NK-92 (cell line): ENCODE measurements at regions not wholly inside any gene's neighbourhood (a gene's known extent, or its start where the extent isn't known, plus 50 kb on each side); places are given as distances from the start of the nearest gene placed in this dataset.
"Not testable (repeated sequence)": the region's sequence is repeated elsewhere in the genome, so short reads cannot be mapped to it uniquely, and the experiment has no call there.

ENCODE experiments used
- DNase-seq: peaks from one replicate; lab custom pipeline; 2025; ENCODE audit not compliant: unreplicated experiment; lab: John Stamatoyannopoulos, UW

- no peak for DNase-seq
These were observed 50.9 kb upstream of the OLIG3 start for GRCh38 chr6:137545073-137545472.

GRCh38 chr6:137547186-137547585 lies 53.0 kb upstream of the OLIG3 start:
- DNase-seq, result no peak

- DNase-seq, result no peak
These were observed 53.4 kb upstream of the OLIG3 start for GRCh38 chr6:137547601-137548000.

- no peak for DNase-seq
These were observed 54.9 kb upstream of the OLIG3 start for GRCh38 chr6:137549106-137549505.

GRCh38 chr6:137550535-137550934 lies 56.3 kb upstream of the OLIG3 start:
- DNase-seq, result no peak

- DNase-seq, result no peak
These were observed 58.0 kb upstream of the OLIG3 start for GRCh38 chr6:137552146-137552545.

GRCh38 chr6:137552809-137553208 lies 58.6 kb upstream of the OLIG3 start:
- DNase-seq, result no peak

- DNase-seq, result not testable (repeated sequence)
These were observed 65.5 kb upstream of the OLIG3 start for GRCh38 chr6:137559521-137560183.

- DNase-seq, result no peak
These were observed 66.0 kb upstream of the OLIG3 start for GRCh38 chr6:137560184-137560563.

GRCh38 chr6:137568067-137568466 lies 73.9 kb upstream of the OLIG3 start:
- no peak for DNase-seq

- no peak for DNase-seq
These were observed 76.2 kb upstream of the OLIG3 start for GRCh38 chr6:137570393-137570792.

GRCh38 chr6:137571854-137572253 lies 77.7 kb upstream of the OLIG3 start:
- DNase-seq, result no peak

- no peak for DNase-seq
These were observed 79.5 kb upstream of the OLIG3 start for GRCh38 chr6:137573739-137574138.

- DNase-seq, result no peak
These were observed 85.4 kb upstream of the OLIG3 start for GRCh38 chr6:137579612-137580011.

GRCh38 chr6:137581019-137581707 lies 87.0 kb upstream of the OLIG3 start:
- no peak for DNase-seq

GRCh38 chr6:137583519-137583918 lies 89.3 kb upstream of the OLIG3 start:
- DNase-seq, result not testable (repeated sequence)

GRCh38 chr6:137588472-137588871 lies 94.3 kb upstream of the OLIG3 start:
- no peak for DNase-seq

- no peak for DNase-seq
These were observed 95.1 kb upstream of the OLIG3 start for GRCh38 chr6:137589067-137589848.

GRCh38 chr6:137590684-137591083 lies 96.5 kb upstream of the OLIG3 start:
- no peak for DNase-seq

- no peak for DNase-seq
These were observed 107.3 kb upstream of the OLIG3 start for GRCh38 chr6:137601471-137601870.

GRCh38 chr6:137602313-137603197 lies 108.4 kb upstream of the OLIG3 start:
- no peak for DNase-seq
